ENCODE measurements at regions not wholly inside any gene's neighbourhood (a gene's known extent, or its start where the extent isn't known, plus 50 kb on each side); places are given as distances from the start of the nearest gene placed in this dataset.

DNA sequence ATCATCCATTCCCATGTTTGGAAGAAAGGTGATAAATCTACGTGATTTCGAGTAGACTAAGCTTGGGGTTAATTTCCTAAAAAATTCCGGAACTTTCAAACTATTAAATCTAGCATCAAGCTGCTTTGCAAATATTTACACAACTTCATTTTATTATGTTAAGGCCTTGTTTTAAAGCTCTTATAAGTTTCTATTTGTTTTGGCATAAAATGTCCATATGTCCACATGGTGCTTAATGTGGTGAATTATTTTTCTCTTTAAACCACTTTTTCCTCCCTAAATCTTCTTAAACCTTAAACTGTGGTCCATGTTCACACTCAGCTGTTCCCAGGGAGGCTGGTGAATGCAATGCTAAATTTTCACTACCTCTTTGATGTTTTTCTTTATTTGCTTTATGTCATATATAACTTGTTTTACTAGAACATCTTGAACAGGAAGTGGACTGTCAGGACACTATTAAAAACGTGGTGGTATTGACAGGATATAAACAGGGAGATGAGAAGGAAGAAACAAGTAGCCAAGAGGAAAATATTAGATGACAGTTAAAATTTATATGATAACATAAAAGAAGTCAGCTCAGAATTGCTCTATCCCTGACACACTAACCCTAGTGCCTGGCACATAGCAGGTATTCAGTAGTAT, 72.5 kb upstream of the AGTR1 start:
- 62 to 77% methylated on average over 4 of the region's 4 CpGs for WGBS, 2 donors (ENCODE audit: low coverage in 1 of 2)
- TF ChIP-seq, protein P1, sequence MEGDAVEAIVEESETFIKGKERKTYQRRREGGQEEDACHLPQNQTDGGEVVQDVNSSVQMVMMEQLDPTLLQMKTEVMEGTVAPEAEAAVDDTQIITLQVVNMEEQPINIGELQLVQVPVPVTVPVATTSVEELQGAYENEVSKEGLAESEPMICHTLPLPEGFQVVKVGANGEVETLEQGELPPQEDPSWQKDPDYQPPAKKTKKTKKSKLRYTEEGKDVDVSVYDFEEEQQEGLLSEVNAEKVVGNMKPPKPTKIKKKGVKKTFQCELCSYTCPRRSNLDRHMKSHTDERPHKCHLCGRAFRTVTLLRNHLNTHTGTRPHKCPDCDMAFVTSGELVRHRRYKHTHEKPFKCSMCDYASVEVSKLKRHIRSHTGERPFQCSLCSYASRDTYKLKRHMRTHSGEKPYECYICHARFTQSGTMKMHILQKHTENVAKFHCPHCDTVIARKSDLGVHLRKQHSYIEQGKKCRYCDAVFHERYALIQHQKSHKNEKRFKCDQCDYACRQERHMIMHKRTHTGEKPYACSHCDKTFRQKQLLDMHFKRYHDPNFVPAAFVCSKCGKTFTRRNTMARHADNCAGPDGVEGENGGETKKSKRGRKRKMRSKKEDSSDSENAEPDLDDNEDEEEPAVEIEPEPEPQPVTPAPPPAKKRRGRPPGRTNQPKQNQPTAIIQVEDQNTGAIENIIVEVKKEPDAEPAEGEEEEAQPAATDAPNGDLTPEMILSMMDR (IDR thresholded peaks at IDR 0.05) = no peak
- ATAC-seq = no peak
- no peak overlapping the region for H3K4me3 ChIP-seq
- no peaks in the 10 kb centered on the region for H3K9me3 ChIP-seq
- no peaks in the 10 kb centered on the region for H3K27me3 ChIP-seq
- H3K36me3 ChIP-seq = no peaks in the 10 kb centered on the region
- no peak overlapping the region for H3K27ac ChIP-seq
- no peaks in the 10 kb centered on the region for H3K4me1 ChIP-seq

DNA sequence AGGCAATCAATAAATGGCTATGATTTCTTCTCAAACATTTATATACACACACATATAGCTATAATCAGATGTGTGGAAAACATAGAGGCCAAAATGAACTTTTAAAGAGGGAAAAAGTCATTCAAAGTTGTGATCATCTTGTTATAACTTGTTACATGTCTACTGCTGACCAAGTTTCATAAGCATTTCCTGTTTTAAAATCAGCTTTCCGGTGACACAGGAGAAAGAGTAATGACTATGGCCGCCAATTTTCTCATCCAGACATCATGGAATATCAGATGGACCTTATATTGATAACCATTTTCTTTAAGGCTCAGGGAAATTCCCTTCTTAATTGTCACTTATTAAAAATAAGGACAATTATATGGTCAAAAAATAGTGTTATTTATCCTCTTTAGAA, 71.7 kb upstream of the AGTR1 start:
- no peaks in the 10 kb centered on the region for H3K27me3 ChIP-seq
- H3K9me3 ChIP-seq = no peaks in the 10 kb centered on the region
- no peaks in the 10 kb centered on the region for H3K4me1 ChIP-seq
- H3K4me3 ChIP-seq = no peak overlapping the region
- ATAC-seq = no peak
- TF ChIP-seq, protein P1 (IDR thresholded peaks at IDR 0.05) = no peak
- TF ChIP-seq EP300 (IDR thresholded peaks at IDR 0.05) = no peak
- no peak for TF ChIP-seq POLR2AphosphoS5 (IDR thresholded peaks at IDR 0.05)
- TF ChIP-seq POLR2A (IDR thresholded peaks at IDR 0.05) = no peak
- 60 to 79% methylated on average over 2 of the region's 2 CpGs for WGBS, 2 donors (ENCODE audit: low coverage in 1 of 2)
- H3K36me3 ChIP-seq = no peaks in the 10 kb centered on the region
- no peak overlapping the region for H3K27ac ChIP-seq

DNA sequence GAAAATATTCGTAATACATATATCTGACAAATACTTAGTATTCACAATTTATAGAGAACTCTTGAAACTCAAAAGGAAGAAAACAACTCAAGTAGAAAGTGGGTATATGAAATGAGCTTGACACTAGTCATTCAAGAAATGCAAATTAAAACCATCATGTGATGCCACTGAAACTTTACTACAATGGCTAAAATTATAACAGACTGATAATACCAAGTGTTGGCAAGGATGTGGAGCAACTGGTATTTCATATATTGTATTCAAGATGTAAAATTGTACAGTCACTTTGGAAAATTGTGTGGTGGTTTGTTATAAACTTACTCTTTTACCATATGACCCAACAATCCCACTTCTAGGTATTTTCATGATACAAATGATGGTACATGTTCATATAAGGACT, 68.7 kb upstream of the AGTR1 start:
- Histone ChIP-seq H3K4me1 (no peaks in the 10 kb centered on the region), H3K9me3 (peaks cover 0 to 14% (median 0%) of the 10 kb centered on the region in 3 donors), H3K27me3 (no peaks in the 10 kb centered on the region), H3K36me3 (no peaks in the 10 kb centered on the region), H3K4me3 (no peak overlapping the region), H3K27ac (no peak overlapping the region)
- 88 to 89% methylated on average over 1 of the region's 1 CpG for WGBS, 2 donors (ENCODE audit: low coverage in 1 of 2)
- ATAC-seq = no peak
- TF ChIP-seq EP300 (IDR thresholded peaks at IDR 0.05) (no peak), POLR2A (IDR thresholded peaks at IDR 0.05) (no peak), POLR2AphosphoS5 (IDR thresholded peaks at IDR 0.05) (no peak)
- TF ChIP-seq, protein P1 (IDR thresholded peaks at IDR 0.05) = no peak

DNA sequence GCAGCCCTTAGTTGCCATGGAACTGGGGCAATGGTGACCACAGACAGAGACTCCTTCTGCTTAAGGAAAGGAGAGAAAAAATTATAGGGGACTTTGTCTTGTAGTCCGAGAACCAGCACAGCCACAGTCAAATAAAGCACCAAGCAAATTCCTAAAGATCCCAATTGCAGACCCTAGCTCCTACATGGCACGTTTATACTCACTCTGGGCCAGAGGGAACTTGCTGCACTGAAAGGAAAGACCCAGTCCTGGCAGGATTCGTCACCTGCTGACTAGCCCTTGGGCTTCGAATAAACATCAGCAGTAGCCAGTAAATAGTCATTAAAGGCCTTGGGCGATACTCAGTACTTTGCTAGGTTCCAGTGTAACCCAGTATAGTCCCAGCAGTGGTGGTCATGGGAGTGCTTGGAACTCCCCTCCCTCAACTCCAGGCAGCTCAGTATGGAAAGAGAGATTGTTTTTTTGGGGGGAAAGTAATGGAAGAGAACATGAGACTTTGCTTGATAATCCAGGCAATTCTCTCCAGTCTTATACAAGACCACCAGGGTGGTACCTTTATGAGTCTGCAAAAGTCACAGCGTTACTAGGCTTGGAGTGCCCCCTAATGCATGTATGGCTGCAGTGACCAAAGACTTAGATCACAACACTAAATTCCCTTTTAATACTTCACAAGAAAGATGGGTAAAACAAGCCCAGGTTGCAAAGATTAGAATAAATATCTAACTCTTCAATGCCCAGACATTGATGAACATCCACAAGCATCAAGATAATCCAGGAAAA, 66.4 kb upstream of the AGTR1 start:
- no peaks in the 10 kb centered on the region for H3K4me1 ChIP-seq
- no peaks in the 10 kb centered on the region for H3K27me3 ChIP-seq
- no peak for ATAC-seq
- peaks cover 0 to 14% (median 0%) of the 10 kb centered on the region in 3 donors for H3K9me3 ChIP-seq
- H3K4me3 ChIP-seq = no peak overlapping the region
- 20 to 58% methylated on average over 1 to 4 of the region's 6 CpGs for WGBS, 2 donors (ENCODE audit: low coverage in 1 of 2)
- no peak overlapping the region for H3K27ac ChIP-seq
- TF ChIP-seq, protein P1 (IDR thresholded peaks at IDR 0.05) = peak in 1 of 4 experiments; percentile 43
- TF ChIP-seq POLR2A (IDR thresholded peaks at IDR 0.05) = no peak
- H3K36me3 ChIP-seq = no peaks in the 10 kb centered on the region

DNA sequence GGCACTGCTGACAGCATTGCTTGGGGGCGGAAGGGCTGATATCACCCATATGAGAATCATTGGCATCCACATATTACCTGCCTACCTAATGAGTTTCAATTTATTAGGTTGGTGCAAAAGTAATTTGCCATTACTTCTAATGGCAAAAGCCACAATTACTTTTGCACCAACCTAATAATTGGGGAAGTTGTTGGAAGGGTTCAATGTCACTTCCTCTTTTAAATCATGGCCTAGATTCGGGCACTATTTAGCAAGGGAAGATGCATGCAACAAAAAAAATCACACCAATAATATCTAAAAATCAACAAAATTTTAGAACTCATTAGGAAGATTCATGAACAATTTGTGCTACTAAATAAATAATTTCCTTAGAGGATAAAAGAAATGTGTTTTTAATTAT, 56.0 kb upstream of the AGTR1 start:
- no peak overlapping the region for H3K4me3 ChIP-seq
- 86 to 87% methylated on average over 2 of the region's 2 CpGs for WGBS, 2 donors (ENCODE audit: low coverage in 1 of 2)
- H3K4me1 ChIP-seq = peaks cover 0 to 19% (median 0%) of the 10 kb centered on the region in 3 donors
- TF ChIP-seq, protein P1 (IDR thresholded peaks at IDR 0.05) = no peak
- TF ChIP-seq POLR2A (IDR thresholded peaks at IDR 0.05) = no peak
- no peak for TF ChIP-seq POLR2AphosphoS5 (IDR thresholded peaks at IDR 0.05)
- no peak for TF ChIP-seq EP300 (IDR thresholded peaks at IDR 0.05)
- no peak for ATAC-seq
- H3K27me3 ChIP-seq = no peaks in the 10 kb centered on the region
- no peak overlapping the region for H3K27ac ChIP-seq
- H3K9me3 ChIP-seq = no peaks in the 10 kb centered on the region
- H3K36me3 ChIP-seq = no peaks in the 10 kb centered on the region

Measured in gastroesophageal sphincter (tissue), 4 donors.